AG09319 (cell line): ENCODE measurements at regions not wholly inside any gene's neighbourhood (a gene's known extent, or its start where the extent isn't known, plus 50 kb on each side); places are given as distances from the start of the nearest gene placed in this dataset.
A peak's percentile ranks its signal among the peaks of the same experiment; 100 is the strongest.

Source experiments
- DNase-seq: peaks from one replicate; pipeline ENCODE4 v3.0.0-alpha.2; 2010; ENCODE audit warnings: low read depth; ENCODE audit errors: extremely low read depth
- TF ChIP-seq, protein P1 (sequence below): IDR thresholded peaks from 2 replicates; pipeline ENCODE4 v1.5.1; 2011; ENCODE audit warnings: low read depth, mild to moderate bottlenecking, inconsistent platforms, low read length, moderate library complexity

DNA sequence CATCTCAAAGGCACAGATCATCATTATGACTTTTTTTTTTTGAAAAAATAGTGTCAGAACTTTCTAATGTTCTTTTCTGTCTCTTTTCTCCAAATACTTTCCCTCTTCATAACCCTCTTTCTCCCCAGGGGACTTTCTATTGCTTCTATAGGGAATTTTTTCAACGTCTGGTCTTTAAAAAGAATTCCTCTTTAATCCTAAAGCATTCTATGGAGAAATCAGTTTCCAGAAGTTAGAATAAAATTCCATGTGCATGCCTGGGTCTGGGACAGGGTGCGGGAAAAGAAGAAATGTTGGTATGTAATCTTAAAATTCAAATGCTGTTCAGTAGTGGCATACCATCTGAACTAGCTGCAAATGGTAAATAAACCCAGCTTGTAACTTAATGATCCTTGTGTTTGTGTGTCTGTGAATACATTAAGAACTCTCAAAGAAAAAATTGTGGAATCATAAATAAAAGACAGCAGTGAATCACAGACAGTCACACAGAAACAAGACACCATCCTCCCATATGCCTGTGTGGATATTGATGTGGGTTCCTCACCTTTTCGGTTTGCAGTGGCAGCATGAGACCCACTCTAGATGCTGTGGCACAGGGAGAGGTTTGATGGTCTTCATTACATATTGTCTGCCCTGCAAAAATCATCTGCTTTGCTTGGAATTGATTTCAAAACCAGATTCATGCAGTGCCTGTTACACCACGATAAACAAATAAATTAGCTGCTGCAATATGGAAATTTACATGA is 374.7 kb upstream of the NRP1 start:
- DNase-seq, result no peak
- TF ChIP-seq, protein P1, sequence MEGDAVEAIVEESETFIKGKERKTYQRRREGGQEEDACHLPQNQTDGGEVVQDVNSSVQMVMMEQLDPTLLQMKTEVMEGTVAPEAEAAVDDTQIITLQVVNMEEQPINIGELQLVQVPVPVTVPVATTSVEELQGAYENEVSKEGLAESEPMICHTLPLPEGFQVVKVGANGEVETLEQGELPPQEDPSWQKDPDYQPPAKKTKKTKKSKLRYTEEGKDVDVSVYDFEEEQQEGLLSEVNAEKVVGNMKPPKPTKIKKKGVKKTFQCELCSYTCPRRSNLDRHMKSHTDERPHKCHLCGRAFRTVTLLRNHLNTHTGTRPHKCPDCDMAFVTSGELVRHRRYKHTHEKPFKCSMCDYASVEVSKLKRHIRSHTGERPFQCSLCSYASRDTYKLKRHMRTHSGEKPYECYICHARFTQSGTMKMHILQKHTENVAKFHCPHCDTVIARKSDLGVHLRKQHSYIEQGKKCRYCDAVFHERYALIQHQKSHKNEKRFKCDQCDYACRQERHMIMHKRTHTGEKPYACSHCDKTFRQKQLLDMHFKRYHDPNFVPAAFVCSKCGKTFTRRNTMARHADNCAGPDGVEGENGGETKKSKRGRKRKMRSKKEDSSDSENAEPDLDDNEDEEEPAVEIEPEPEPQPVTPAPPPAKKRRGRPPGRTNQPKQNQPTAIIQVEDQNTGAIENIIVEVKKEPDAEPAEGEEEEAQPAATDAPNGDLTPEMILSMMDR, result no peak

DNA sequence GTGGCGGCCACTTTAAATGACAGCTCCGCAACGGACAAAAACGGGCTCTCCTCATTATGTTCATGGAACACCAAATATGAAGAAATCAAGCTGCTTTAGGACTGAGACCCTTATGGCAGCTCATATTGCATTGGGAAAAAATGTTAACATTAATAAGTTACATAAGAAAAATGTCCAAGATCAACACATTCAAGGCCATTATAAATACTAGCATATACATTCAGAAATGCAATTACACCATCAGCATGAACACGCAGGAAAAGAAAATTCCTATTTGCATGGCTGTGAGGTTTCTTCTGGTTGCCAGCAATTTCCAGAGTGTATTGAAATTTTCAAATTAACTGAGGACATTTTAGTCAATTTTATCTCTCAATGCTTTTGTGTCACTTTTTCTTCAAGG is 374.1 kb upstream of the NRP1 start:
- TF ChIP-seq, protein P1, result no peak
- DNase-seq, result no peak

DNA sequence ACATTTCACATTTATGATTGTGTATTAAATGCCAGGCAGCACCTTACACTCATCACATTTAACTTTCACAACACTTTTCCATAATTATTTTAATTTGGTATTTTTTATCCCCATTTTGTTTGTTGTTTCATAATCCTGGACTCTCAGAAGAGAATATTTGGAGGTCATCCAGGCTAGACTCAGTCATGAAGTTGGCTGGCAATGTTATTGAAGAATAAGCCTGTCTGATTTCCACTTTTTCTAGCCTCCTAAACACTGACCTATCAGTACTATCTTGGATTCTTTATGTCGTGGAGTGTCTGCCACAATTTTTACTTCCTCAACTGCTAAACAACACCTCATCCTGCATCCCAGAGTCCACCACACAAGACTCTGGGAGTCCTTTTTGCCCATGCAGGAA is 372.3 kb upstream of the NRP1 start:
- TF ChIP-seq, protein P1, result no peak
- DNase-seq, result peak; percentile 15

DNA sequence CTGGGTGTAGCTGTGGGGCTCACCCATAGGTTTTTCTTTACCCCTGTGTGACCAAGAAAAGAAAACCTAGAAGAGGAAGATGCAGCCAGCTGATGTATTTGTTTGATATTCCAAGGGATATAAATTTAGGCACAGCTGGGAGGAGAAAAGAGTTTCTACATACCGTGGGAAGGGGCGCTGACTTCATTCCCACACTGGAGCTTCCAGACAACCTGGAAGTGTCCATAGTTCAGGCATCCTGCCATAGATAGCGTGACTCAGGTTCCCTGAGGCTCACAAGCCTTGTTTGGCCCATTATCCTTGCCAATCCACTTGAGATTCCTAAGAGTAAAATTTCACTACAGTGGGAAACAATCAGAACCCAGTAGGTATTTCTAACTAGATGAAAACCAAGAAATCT is 371.7 kb upstream of the NRP1 start:
- DNase-seq, result peak; percentile 72

DNA sequence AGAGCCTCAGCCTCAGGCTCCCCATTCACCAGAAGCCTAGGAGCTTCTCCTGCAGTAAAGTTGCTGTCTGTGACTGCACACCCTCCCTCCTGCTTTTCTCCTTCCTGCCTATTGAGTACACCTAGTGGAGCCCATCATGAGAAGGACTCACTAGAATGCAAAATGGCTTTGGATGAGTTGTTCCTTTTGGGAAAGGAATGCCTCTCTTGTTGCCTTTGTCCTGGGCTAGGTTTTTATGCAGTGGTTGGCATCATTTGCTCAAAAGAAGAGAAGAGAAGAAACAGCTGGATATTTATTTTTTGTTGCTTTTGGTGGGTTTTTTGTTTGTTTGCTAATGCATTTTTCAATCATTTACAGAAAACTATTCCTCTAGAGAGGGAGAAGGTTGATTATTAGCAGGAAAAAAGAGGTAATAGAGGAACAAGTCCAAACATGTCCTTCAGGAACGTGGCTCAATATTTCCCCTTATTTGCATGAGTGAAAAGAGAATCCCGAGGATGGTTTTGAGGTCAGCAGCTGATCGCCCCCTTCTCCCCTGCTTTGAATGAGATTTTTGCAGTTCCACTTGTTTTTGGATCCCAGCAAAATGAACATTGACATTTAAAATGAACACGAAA is 369.9 kb upstream of the NRP1 start:
- no peak for DNase-seq
- TF ChIP-seq, protein P1, result no peak

More for the DNA sequence above, 371.7 kb upstream of the NRP1 start:
- TF ChIP-seq, protein P1, result no peak

DNA sequence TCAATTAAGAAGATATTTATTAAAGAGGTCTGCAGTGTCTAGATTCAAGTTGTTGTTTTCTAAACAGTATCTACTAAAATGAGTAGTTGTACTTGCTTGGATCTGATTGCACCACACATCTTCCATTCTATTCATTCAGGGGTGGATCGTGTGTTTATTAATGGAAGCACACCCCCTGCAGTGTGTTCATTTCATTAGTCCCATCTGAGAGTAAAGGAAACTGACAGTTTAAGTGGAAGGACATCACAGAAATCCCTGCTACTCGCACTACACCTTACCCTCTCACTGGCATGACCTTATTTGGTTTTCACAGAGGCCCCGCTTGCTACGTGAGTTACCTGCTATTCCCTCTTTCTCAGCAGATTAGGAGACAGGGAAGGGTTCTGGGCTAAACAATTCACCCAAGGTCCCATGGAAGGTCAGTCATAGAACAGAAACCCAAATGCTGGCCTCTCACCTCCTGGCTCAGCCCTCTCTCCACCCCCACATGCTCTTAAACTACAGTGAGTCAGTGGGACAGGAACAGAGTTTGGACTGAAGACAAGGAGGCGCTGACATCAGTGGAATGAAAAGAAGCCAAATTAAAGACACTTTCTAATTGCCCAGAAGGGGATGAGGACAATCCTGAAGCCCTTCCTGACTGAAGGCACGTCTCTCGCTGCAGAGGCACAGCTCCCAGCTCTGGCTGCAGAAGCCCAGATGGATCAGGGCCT is 369.2 kb upstream of the NRP1 start:
- peak; percentile 4 for DNase-seq
- TF ChIP-seq, protein P1, result no peak

DNA sequence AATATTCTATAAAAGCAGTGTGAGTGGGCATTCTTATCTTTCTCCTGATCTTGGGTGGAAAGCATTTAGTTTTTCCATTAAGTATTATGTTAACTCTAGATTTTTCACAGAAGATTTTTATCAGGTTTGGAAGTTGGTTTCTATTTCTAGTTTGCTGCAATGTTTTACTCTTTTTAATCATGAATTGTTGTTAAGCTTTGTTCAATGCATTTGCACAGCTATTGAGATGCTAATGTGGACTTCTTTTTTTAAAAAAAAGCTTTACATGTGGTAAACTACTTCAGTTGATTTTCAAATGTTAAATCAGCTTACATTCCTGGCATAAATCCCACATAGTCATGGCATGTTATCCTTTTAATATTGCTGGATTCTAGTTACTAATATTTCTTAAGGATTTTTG is 363.6 kb upstream of the NRP1 start:
- TF ChIP-seq, protein P1, result no peak
- DNase-seq, result no peak
